IMR-90 (cell line): ENCODE measurements at regions not wholly inside any gene's neighbourhood (a gene's known extent, or its start where the extent isn't known, plus 50 kb on each side); places are given as distances from the start of the nearest gene placed in this dataset.

Experiments used
- ATAC-seq: fragments of 200-7000 bp; cut with Tn5 transposase; 2 replicates; pipeline ENCODE4 v1.9.1; 2020; ENCODE audit warnings: low read depth, mild to moderate bottlenecking, moderate library complexity
- BruUV-seq: library from RNA; stranded (reverse); fragments of 400-500 nt; replicated peaks from 2 replicates; lab custom pipeline; 2021; lab: Mats Ljungman, UMichigan
- CTCF ChIA-PET: fragments of 300-600 bp; formaldehyde crosslinking; extraction: SDS; loops from one replicate; lab custom pipeline; 2021; ENCODE audit warnings: antibody characterized with exemption; lab: Yijun Ruan, JAX
- POLR2A ChIA-PET: fragments of 300-600 bp; sonication (Branson Sonifier 250); formaldehyde crosslinking; loops from one replicate; lab custom pipeline; 2022; ENCODE audit warnings: antibody characterized with exemption; ENCODE audit not compliant: unreplicated experiment; lab: Charles Lee
- DNase-seq: peaks from one replicate; pipeline ENCODE4 v3.0.0; 2013
- H2AFZ ChIP-seq: replicated peaks from 2 replicates; pipeline ENCODE3; 2013; ENCODE audit warnings: low read length, mild to moderate bottlenecking; ENCODE audit not compliant: poor library complexity
- H2AK5ac ChIP-seq: 2 replicates; pipeline ENCODE4 v1.6.1; 2013; ENCODE audit warnings: low read depth, low read length, inconsistent platforms
- H2AK9ac ChIP-seq: replicated peaks from 2 replicates; pipeline ENCODE3; 2013; ENCODE audit warnings: mild to moderate bottlenecking, low read depth, low read length, moderate library complexity; ENCODE audit not compliant: poor library complexity
- H2BK120ac ChIP-seq: 2 replicates; pipeline ENCODE4 v1.6.1; 2013; ENCODE audit warnings: low read depth, low read length, inconsistent platforms
- H2BK15ac ChIP-seq: 3 replicates; pipeline ENCODE4 v1.6.1; 2013; ENCODE audit warnings: low read depth, low read length, inconsistent platforms
- H2BK20ac ChIP-seq: 2 replicates; pipeline ENCODE4 v1.6.1; 2013; ENCODE audit warnings: low read depth, mild to moderate bottlenecking, inconsistent platforms, low read length, moderate library complexity
- H2BK5ac ChIP-seq: 2 replicates; pipeline ENCODE4 v1.6.1; 2013; ENCODE audit warnings: mild to moderate bottlenecking, low read depth, low read length, inconsistent platforms; ENCODE audit not compliant: poor library complexity, severe bottlenecking
- H3K14ac ChIP-seq: replicated peaks from 2 replicates; pipeline ENCODE4 v1.6.1; 2013; ENCODE audit warnings: low read depth, low read length, inconsistent platforms
- H3K18ac ChIP-seq: 2 replicates; pipeline ENCODE4 v1.6.1; 2013; ENCODE audit warnings: low read depth, low read length, control low read depth
- H3K23ac ChIP-seq: 2 replicates; pipeline ENCODE4 v1.6.1; 2013; ENCODE audit warnings: low read depth, low read length, inconsistent platforms
- H3K27ac ChIP-seq: 2 replicates; pipeline ENCODE4 v1.5.1; 2013; ENCODE audit warnings: mild to moderate bottlenecking, control low read depth, low read length; ENCODE audit not compliant: insufficient read depth
- H3K27me3 ChIP-seq: 2 replicates; pipeline ENCODE4 v1.6.1; 2013; ENCODE audit warnings: low read length; ENCODE audit not compliant: control insufficient read depth, insufficient read depth
- H3K36me3 ChIP-seq: 2 replicates; pipeline ENCODE4 v1.6.1; 2013; ENCODE audit warnings: low read length, mixed read lengths; ENCODE audit not compliant: control insufficient read depth, insufficient read depth
- H3K4ac ChIP-seq: 2 replicates; pipeline ENCODE4 v1.6.1; 2013; ENCODE audit warnings: low read depth, low read length, inconsistent platforms
- H3K4me1 ChIP-seq: 2 replicates; pipeline ENCODE4 v1.6.1; 2013; ENCODE audit warnings: low read length, mixed read lengths; ENCODE audit not compliant: control insufficient read depth, insufficient read depth
- H3K4me2 ChIP-seq: 2 replicates; pipeline ENCODE4 v1.6.1; 2013; ENCODE audit warnings: low read depth, mild to moderate bottlenecking, control low read depth, low read length, moderate library complexity
- H3K4me3 ChIP-seq: 2 replicates; pipeline ENCODE4 v1.5.1; 2013; ENCODE audit warnings: low read depth, mild to moderate bottlenecking, control low read depth, low read length, moderate library complexity; ENCODE audit not compliant: insufficient read depth
- H3K56ac ChIP-seq: 2 replicates; pipeline ENCODE4 v1.6.1; 2013; ENCODE audit warnings: low read length, inconsistent platforms; ENCODE audit not compliant: insufficient read depth; ENCODE audit errors: extremely low read depth
- H3K79me1 ChIP-seq, 2 experiments: 2 replicates each; pipeline ENCODE4 v1.6.1; 2013; ENCODE audit warnings: low read length in 2 of 2, inconsistent platforms in 1 of 2, low read depth in 1 of 2
- H3K9ac ChIP-seq: 2 replicates; pipeline ENCODE4 v1.6.1; 2013; ENCODE audit warnings: low read depth, low read length, control low read depth
- H3K9me1 ChIP-seq: 2 replicates; pipeline ENCODE4 v1.6.1; 2013; ENCODE audit warnings: low read length, inconsistent platforms; ENCODE audit not compliant: insufficient read depth
- H3K9me3 ChIP-seq: 2 replicates; pipeline ENCODE4 v1.6.1; 2013; ENCODE audit warnings: low read length; ENCODE audit not compliant: control insufficient read depth, insufficient read depth
- H4K20me1 ChIP-seq: 2 replicates; pipeline ENCODE4 v1.6.1; 2013; ENCODE audit warnings: low read length, inconsistent platforms; ENCODE audit not compliant: insufficient read depth
- H4K5ac ChIP-seq: 2 replicates; pipeline ENCODE4 v1.6.1; 2013; ENCODE audit warnings: mild to moderate bottlenecking, low read depth, low read length, control low read depth
- H4K8ac ChIP-seq, 2 experiments: 2 replicates each; pipeline ENCODE4 v1.6.1; 2013; ENCODE audit warnings: low read depth in 2 of 2, low read length in 2 of 2, control low read depth in 1 of 2, inconsistent platforms in 1 of 2
- H4K91ac ChIP-seq: 2 replicates; pipeline ENCODE4 v1.6.1; 2013; ENCODE audit warnings: low read depth, low read length, inconsistent platforms; ENCODE audit not compliant: insufficient read depth
- BHLHE40 ChIP-seq: fragments of 150-350 bp; IDR thresholded peaks from 2 replicates; pipeline ENCODE4 v1.6.1; 2016; ENCODE audit warnings: mild to moderate bottlenecking, low read depth, low read length
- MAFK ChIP-seq: IDR thresholded peaks from 2 replicates; pipeline ENCODE4 v1.6.1; 2012; ENCODE audit warnings: low read depth, low read length, improper control_type of control experiment
- MAZ ChIP-seq: IDR thresholded peaks from 2 replicates; pipeline ENCODE4 v1.6.1; 2012; ENCODE audit warnings: low read depth, mild to moderate bottlenecking, low read length, improper control_type of control experiment, moderate library complexity, borderline replicate concordance
- POLR2A ChIP-seq: IDR thresholded peaks from 2 replicates; pipeline ENCODE4 v1.6.1; 2012; ENCODE audit warnings: mild to moderate bottlenecking, low read depth, low read length
- RFX5 ChIP-seq: IDR thresholded peaks from 2 replicates; pipeline ENCODE4 v1.8.0; 2012; ENCODE audit warnings: low read depth, mild to moderate bottlenecking, low read length, moderate library complexity
- WGBS, 2 experiments: methylation state at CpG; one replicate each; pipeline versions ENCODE4 v1.1.5 to v1.1.7; 2013; ENCODE audit warnings: missing lambda C conversion rate in 2 of 2; ENCODE audit not compliant: insufficient read length in 1 of 2; ENCODE audit errors: extremely low coverage in 2 of 2; 5-methylcytosine and 5-hydroxymethylcytosine counted together
- dilution Hi-C: fragments of 300-500 bp; cut with HindIII; formaldehyde crosslinking; loops from one replicate; pipeline ENCODE4 v1.14.3; 2018; ENCODE audit warnings: low sequenced_read_pairs; ENCODE audit not compliant: unreplicated experiment
- in situ Hi-C: fragments of 300-500 bp; cut with MboI; formaldehyde crosslinking; loops from 3 replicates; pipeline ENCODE4 v1.14.3; 2019; ENCODE audit warnings: low sequenced_read_pairs, inconsistent platforms, mixed read lengths
- intact Hi-C: fragments of 100-400 bp; cut with micrococcal nuclease; formaldehyde crosslinking; loops from 2 replicates; pipeline ENCODE4 v1.10.0; 2022
- TF ChIP-seq, protein P1 (sequence below): conservative IDR thresholded peaks from 2 replicates; pipeline ENCODE4 v1.5.1; 2012; ENCODE audit warnings: mild to moderate bottlenecking, low read depth, low read length, improper control_type of control experiment
- TF ChIP-seq, protein P2 (sequence below): fragments of 150-350 bp; IDR thresholded peaks from 2 replicates; pipeline ENCODE4 v1.6.1; 2016; ENCODE audit warnings: low read depth, mild to moderate bottlenecking, low read length, moderate library complexity, borderline replicate concordance

DNA sequence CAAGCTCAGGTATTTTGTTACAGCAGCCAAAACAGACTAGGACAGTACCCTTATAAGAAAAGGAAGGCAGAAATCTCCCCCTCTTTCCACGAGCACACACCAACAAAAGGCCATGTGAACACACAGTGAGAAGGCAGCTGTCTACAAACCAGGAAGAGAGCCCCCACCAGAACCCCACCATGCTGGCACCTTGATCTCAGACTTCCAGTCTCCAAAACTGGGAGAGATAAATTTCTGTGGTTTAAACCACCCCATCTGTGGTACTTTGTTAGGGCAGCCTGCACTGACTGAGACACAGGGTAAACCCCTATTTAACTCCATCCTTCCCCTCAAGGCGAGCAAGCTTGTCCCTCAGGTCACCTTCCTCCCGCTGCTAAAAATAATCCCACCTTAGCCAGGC is 475.8 kb upstream of the JARID2 start:
- H2BK5ac ChIP-seq: peak overlapping the region; percentile 19
- DNase-seq: no peak
- H3K4me2 ChIP-seq: 0 out of 2 replicates have a peak overlapping the region, but pooled peaks have one; percentile 10
- peak overlapping the region; percentile 73 for H2BK20ac ChIP-seq
- H3K4me1 ChIP-seq: peaks cover 15% of the 10 kb centered on the region
- CTCF ChIA-PET: no interaction called here
- POLR2A ChIA-PET: no interaction called here
- peak overlapping the region; percentile 4 for H4K5ac ChIP-seq
- no peaks in the 10 kb centered on the region for H3K79me1 ChIP-seq
- no peaks in the 10 kb centered on the region for H3K27me3 ChIP-seq
- peak overlapping the region; percentile 66; the same call in 1 of the 2 replicates for H3K23ac ChIP-seq
- dilution Hi-C loops (no loop called here), intact Hi-C loops (no loop called here), in situ Hi-C loops (no loop called here)
- H4K8ac ChIP-seq: peak overlapping the region in 1 of 2 experiments; percentile 75; a peak in 2 of 4 replicates
- H3K18ac ChIP-seq: peak overlapping the region; percentile 72
- H2AFZ ChIP-seq: no peak overlapping the region
- H3K4me3 ChIP-seq: no peak overlapping the region
- ATAC-seq: no peak; the same call in 1 of the 2 replicates
- peak overlapping the region; percentile 59; the same call in 1 of the 2 replicates for H2BK120ac ChIP-seq
- H3K9me1 ChIP-seq: peaks cover 11% of the 10 kb centered on the region
- H3K9ac ChIP-seq: no peak overlapping the region
- TF ChIP-seq, protein P1, sequence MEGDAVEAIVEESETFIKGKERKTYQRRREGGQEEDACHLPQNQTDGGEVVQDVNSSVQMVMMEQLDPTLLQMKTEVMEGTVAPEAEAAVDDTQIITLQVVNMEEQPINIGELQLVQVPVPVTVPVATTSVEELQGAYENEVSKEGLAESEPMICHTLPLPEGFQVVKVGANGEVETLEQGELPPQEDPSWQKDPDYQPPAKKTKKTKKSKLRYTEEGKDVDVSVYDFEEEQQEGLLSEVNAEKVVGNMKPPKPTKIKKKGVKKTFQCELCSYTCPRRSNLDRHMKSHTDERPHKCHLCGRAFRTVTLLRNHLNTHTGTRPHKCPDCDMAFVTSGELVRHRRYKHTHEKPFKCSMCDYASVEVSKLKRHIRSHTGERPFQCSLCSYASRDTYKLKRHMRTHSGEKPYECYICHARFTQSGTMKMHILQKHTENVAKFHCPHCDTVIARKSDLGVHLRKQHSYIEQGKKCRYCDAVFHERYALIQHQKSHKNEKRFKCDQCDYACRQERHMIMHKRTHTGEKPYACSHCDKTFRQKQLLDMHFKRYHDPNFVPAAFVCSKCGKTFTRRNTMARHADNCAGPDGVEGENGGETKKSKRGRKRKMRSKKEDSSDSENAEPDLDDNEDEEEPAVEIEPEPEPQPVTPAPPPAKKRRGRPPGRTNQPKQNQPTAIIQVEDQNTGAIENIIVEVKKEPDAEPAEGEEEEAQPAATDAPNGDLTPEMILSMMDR: no peak
- TF ChIP-seq RFX5 (no peak), MAZ (no peak), BHLHE40 (no peak), POLR2A (no peak; the same call in 1 of the 2 replicates), MAFK (no peak)
- TF ChIP-seq, protein P2, sequence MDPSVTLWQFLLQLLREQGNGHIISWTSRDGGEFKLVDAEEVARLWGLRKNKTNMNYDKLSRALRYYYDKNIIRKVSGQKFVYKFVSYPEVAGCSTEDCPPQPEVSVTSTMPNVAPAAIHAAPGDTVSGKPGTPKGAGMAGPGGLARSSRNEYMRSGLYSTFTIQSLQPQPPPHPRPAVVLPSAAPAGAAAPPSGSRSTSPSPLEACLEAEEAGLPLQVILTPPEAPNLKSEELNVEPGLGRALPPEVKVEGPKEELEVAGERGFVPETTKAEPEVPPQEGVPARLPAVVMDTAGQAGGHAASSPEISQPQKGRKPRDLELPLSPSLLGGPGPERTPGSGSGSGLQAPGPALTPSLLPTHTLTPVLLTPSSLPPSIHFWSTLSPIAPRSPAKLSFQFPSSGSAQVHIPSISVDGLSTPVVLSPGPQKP: no peak
- no peaks in the 10 kb centered on the region for H4K20me1 ChIP-seq
- H4K91ac ChIP-seq: peak overlapping the region; percentile 21; the same call in 1 of the 2 replicates
- H3K56ac ChIP-seq: no peak overlapping the region
- peak overlapping the region; percentile 63 for H3K4ac ChIP-seq
- BruUV-seq: no TSS peak
- peak overlapping the region; percentile 8; the same call in 1 of the 2 replicates for H3K14ac ChIP-seq
- no peaks in the 10 kb centered on the region for H3K9me3 ChIP-seq
- peak overlapping the region; percentile 75; the same call in 1 of the 3 replicates for H2BK15ac ChIP-seq
- H3K36me3 ChIP-seq: no peaks in the 10 kb centered on the region
- peak overlapping the region; percentile 67; the same call in 1 of the 2 replicates for H2AK5ac ChIP-seq
- peak overlapping the region; percentile 44; the same call in 1 of the 2 replicates for H3K27ac ChIP-seq
- H2AK9ac ChIP-seq: no peak overlapping the region
- no CpG with 5 or more reads among the region's 3 CpGs for WGBS, 2 experiments
